OCI-LY7 (cell line): ENCODE measurements at regions not wholly inside any gene's neighbourhood (a gene's known extent, or its start where the extent isn't known, plus 50 kb on each side); places are given as distances from the start of the nearest gene placed in this dataset.

Source experiments
- EZH2phosphoT487 ChIP-seq: fragments of 200-600 bp; sonication (generic); IDR thresholded peaks from 2 replicates; pipeline ENCODE4 v1.6.1; 2018; ENCODE audit warnings: low read depth, borderline replicate concordance, mild to moderate bottlenecking, mixed run types, antibody characterized with exemption, low read length, moderate library complexity, mixed read lengths
- TF ChIP-seq, protein P1 (sequence below): fragments of 200-600 bp; sonication (generic); conservative IDR thresholded peaks from 2 replicates; pipeline ENCODE4 v1.5.1; 2014; ENCODE audit warnings: mild to moderate bottlenecking, antibody characterized with exemption, low read length, moderate library complexity, mixed read lengths

DNA sequence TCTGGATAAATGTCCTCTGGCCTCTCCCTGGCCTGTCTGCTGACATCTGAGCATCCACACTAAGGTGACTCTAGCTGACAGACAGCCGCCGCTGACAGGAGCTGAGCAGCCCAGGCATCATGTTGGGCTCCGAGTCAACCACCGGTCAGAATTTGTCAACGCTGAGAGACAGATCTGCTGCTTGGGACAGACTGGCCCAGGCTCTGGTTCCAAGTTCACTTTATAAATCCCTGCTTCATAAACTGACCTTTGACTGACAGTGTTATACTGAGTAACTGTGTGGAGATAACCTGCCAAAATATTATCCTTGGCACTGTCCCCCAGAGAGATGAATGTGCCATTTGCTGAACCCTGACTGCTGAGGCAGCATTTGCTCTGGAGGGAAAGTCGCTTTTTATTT, 616.7 kb downstream of the NPHP4 start:
- TF ChIP-seq, protein P1, sequence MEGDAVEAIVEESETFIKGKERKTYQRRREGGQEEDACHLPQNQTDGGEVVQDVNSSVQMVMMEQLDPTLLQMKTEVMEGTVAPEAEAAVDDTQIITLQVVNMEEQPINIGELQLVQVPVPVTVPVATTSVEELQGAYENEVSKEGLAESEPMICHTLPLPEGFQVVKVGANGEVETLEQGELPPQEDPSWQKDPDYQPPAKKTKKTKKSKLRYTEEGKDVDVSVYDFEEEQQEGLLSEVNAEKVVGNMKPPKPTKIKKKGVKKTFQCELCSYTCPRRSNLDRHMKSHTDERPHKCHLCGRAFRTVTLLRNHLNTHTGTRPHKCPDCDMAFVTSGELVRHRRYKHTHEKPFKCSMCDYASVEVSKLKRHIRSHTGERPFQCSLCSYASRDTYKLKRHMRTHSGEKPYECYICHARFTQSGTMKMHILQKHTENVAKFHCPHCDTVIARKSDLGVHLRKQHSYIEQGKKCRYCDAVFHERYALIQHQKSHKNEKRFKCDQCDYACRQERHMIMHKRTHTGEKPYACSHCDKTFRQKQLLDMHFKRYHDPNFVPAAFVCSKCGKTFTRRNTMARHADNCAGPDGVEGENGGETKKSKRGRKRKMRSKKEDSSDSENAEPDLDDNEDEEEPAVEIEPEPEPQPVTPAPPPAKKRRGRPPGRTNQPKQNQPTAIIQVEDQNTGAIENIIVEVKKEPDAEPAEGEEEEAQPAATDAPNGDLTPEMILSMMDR, result no peak
- TF ChIP-seq EZH2phosphoT487, result no peak
